ENCODE measurements at regions not wholly inside any gene's neighbourhood (a gene's known extent, or its start where the extent isn't known, plus 50 kb on each side); places are given as distances from the start of the nearest gene placed in this dataset.

- TF ChIP-seq SIN3A (IDR thresholded peaks at IDR 0.05; ENCODE audit: borderline replicate concordance, insufficient read depth, low read length) = no peak
- no peak for TF ChIP-seq FOXP2 (optimal IDR thresholded peaks at IDR 0.05; ENCODE audit: borderline replicate concordance, extremely low read depth, extremely low read length, insufficient read depth)
- TF ChIP-seq POLR2AphosphoS5 (IDR thresholded peaks at IDR 0.05; ENCODE audit: low read depth, low read length) = no peak
- no peak for TF ChIP-seq TAF1 (IDR thresholded peaks at IDR 0.05; ENCODE audit: borderline replicate concordance, insufficient read depth, low read length)
- no peak for TF ChIP-seq REST (IDR thresholded peaks at IDR 0.05; ENCODE audit: insufficient read depth in 1 of 2, low read depth in 2 of 2, low read length in 2 of 2)
These were observed 1015.8 kb upstream of the SEL1L start for GRCh38 chr14:82549306-82549990.

GRCh38 chr14:82562881-82563280 lies 1029.2 kb upstream of the SEL1L start:
- TF ChIP-seq TAF1 (IDR thresholded peaks at IDR 0.05; ENCODE audit: borderline replicate concordance, insufficient read depth, low read length) (no peak), SIN3A (IDR thresholded peaks at IDR 0.05; ENCODE audit: borderline replicate concordance, insufficient read depth, low read length) (no peak), FOXP2 (optimal IDR thresholded peaks at IDR 0.05; ENCODE audit: borderline replicate concordance, extremely low read depth, extremely low read length, insufficient read depth) (no peak), POLR2AphosphoS5 (IDR thresholded peaks at IDR 0.05; ENCODE audit: low read depth, low read length) (no peak), REST (IDR thresholded peaks at IDR 0.05; ENCODE audit: insufficient read depth in 1 of 2, low read depth in 2 of 2, low read length in 2 of 2) (no peak)

GRCh38 chr14:82565825-82566224 lies 1032.2 kb upstream of the SEL1L start:
- TF ChIP-seq SIN3A (IDR thresholded peaks at IDR 0.05; ENCODE audit: borderline replicate concordance, insufficient read depth, low read length) = no peak
- no peak for TF ChIP-seq REST (IDR thresholded peaks at IDR 0.05; ENCODE audit: insufficient read depth in 1 of 2, low read depth in 2 of 2, low read length in 2 of 2)
- TF ChIP-seq POLR2AphosphoS5 (IDR thresholded peaks at IDR 0.05; ENCODE audit: low read depth, low read length) = no peak
- TF ChIP-seq FOXP2 (optimal IDR thresholded peaks at IDR 0.05; ENCODE audit: borderline replicate concordance, extremely low read depth, extremely low read length, insufficient read depth) = no peak
- TF ChIP-seq TAF1 (IDR thresholded peaks at IDR 0.05; ENCODE audit: borderline replicate concordance, insufficient read depth, low read length) = no peak

- TF ChIP-seq FOXP2 (optimal IDR thresholded peaks at IDR 0.05; ENCODE audit: borderline replicate concordance, extremely low read depth, extremely low read length, insufficient read depth) (no peak), REST (IDR thresholded peaks at IDR 0.05; ENCODE audit: insufficient read depth in 1 of 2, low read depth in 2 of 2, low read length in 2 of 2) (no peak), SIN3A (IDR thresholded peaks at IDR 0.05; ENCODE audit: borderline replicate concordance, insufficient read depth, low read length) (no peak), POLR2AphosphoS5 (IDR thresholded peaks at IDR 0.05; ENCODE audit: low read depth, low read length) (no peak), TAF1 (IDR thresholded peaks at IDR 0.05; ENCODE audit: borderline replicate concordance, insufficient read depth, low read length) (no peak)
These were observed 1053.6 kb upstream of the SEL1L start for GRCh38 chr14:82587226-82587625.
